NCI-H526 (cell line): ENCODE measurements at regions not wholly inside any gene's neighbourhood (a gene's known extent, or its start where the extent isn't known, plus 50 kb on each side); places are given as distances from the start of the nearest gene placed in this dataset.
"Not testable (repeated sequence)": the region's sequence is repeated elsewhere in the genome, so short reads cannot be mapped to it uniquely, and the experiment has no call there.

Experiments used
- DNase-seq, 2 experiments: peaks; one replicate each; lab custom pipeline; 2025; lab: John Stamatoyannopoulos, UW

DNA sequence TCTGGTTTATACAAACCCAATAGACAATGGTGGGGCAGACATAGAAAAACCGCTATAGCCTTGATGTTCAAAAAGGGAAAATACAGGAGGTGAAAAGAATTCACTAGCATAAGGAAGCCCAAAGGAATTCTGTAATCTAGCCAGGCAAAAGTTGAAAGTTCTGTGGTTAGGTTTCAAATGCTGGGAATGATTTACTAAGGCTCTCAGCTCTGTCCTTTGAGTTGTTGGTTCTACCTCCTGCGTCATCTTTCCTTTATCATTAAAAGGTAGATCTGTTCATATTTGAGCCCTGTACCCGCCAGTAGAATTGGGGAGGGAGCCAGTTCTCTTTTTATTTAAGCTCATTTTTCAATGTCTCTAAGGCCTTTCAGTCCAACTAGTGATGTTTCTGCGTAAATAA lies 866.5 kb downstream of the IGSF11 start:
- DNase-seq, result no peak

DNA sequence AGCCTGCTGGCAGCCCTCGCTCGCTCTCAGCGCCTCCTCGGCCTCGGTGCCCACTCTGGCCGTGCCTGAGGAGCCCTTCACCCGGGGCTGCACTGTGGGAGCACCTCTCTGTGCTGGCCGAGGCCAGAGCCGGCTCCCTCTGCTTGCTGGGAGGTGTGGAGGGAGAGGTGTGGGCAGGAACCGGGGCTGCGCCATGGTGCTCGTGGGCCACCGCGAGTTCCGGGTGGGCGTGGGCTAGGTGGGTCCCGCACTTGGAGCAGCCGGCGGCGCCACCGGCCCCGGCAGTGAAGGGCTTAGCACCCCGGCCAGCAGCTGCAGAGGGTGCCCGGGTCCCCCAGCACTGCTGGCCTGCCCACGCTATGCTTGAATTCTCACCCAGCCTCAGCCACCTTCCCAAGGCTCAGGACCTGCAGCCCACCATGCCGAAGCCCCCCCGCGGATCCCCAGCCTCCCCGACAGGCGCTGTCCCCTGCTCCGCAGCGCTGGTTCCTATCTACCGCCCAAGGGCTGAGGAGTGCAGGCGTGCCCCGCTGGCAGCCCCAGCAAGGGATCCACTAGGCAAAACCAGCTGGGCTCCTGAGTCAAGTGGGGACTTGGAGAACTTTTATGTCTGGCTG lies 863.3 kb downstream of the IGSF11 start:
- no peak for DNase-seq

DNA sequence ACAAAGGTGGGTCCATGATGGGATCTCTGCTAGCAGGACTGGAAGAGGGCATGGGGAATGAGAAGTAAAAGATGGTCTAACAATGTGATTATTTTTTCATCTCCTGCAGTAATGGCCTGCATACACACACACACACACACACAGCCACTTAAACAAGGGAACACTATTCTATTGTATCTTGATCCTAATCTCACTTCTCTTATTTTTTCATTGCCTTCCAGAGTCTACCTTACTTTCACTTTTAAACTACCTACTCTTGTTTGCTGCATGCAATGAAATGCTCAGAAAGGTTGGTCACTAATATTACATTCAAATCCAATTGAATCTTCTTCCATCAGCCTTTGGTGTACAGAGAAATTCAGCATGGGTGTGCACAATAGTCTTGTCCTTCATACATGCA lies 853.8 kb downstream of the IGSF11 start:
- no peak for DNase-seq

DNA sequence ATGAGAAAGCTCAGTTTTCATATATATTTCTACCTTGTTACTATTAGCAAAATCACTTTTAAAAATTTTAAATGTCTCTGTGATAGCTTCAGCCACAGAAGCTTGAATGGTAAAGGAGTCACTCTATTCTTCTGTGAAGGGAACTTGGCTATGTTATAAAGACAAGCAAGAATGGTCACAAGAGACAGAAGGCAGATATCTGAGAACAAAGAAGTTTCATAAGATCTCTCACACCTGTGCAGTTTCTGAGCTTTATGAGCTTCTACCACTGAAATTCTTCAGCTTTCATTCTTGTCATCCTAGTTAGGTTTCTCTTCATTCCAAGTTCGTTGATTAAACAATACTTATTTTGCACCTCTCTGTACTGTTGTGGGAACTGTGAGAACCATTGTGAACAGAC lies 853.4 kb downstream of the IGSF11 start:
- no peak for DNase-seq

GRCh38 chr3:118186051-118186450 lies 848.6 kb downstream of the IGSF11 start:
- DNase-seq, result peak in 1 of 2 experiments; percentile 3

DNA sequence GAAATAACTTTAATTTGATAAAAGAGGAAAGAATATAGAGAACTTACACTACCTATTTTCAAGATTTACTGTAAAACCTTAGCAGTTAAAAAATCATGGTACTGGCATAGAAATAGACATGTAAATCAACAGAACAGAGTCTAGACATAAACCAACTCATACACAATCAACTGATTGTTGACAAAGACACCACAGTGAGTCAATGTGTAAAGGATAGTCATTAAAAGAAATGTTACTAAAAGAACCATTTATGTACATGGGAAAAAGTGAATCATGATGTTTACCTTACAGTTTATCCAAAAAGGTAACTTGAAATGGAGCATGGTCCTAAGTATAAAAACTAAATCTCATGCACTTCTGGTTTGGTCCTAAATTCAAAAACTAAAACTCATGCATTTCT lies 847.4 kb downstream of the IGSF11 start:
- DNase-seq, result no peak

- no peak for DNase-seq
Measured at GRCh38 chr3:118196183-118196582, 838.5 kb downstream of the IGSF11 start.

GRCh38 chr3:118199044-118199443 lies 835.6 kb downstream of the IGSF11 start:
- no peak for DNase-seq

- DNase-seq, result no peak
Measured at GRCh38 chr3:118204052-118204656, 830.5 kb downstream of the IGSF11 start.

DNA sequence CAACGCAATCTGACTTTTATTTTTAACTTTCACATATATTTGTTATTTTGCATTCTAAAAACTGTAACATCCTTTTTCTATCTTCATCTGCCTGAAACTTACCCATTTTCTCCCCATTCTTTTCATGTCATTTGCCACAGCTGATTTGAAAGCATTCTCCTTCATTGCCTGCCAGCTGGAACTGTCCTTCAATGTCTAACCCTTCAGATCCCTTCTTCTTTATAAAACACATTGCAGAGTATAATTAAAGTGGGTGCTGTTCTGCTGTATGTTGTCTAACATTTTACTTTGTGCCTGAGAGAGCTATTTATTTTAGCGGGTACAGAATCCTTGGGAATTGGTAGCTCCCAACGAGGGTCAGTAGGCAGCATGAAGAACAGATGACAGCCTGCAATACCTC lies 827.4 kb downstream of the IGSF11 start:
- no peak for DNase-seq

DNA sequence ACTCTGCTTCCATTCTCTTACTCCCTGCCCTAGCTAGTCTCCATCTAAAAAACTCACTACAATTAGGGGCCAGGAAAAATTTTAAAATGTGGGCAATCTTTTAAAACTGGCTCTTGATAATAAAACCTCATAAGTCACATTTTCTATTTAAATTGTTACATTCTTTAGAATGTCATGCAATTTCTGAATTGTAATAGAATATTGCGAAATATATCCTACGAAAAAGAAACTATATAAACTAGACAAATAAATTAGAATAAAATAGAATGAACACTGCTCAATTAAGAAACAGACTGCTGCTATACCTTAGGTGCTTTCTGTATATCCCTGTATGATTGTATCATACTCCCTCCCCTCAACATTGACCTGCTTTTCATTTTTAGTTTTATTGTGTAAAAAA lies 826.0 kb downstream of the IGSF11 start:
- no peak for DNase-seq

DNA sequence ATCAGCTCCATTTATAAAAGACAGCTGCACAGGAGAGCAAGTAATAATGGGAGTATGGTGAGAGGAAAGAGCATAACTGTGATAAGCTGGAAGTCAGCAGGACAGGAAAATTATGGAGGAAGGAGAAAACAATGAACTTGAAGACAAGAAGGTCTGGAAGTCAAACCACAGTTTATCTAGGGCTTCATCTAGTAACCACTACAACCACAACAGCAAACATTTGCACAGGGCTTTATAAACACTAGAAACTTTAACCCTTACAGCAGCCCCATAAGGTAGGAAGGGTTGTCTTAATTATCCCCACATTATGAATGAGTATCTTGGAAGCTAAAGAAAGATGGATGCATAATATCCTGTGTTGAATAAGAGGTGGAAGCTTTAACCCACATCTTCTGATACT lies 820.8 kb downstream of the IGSF11 start:
- DNase-seq, result no peak

- DNase-seq, result no peak
Measured at GRCh38 chr3:118226206-118226605, 808.4 kb downstream of the IGSF11 start.

DNA sequence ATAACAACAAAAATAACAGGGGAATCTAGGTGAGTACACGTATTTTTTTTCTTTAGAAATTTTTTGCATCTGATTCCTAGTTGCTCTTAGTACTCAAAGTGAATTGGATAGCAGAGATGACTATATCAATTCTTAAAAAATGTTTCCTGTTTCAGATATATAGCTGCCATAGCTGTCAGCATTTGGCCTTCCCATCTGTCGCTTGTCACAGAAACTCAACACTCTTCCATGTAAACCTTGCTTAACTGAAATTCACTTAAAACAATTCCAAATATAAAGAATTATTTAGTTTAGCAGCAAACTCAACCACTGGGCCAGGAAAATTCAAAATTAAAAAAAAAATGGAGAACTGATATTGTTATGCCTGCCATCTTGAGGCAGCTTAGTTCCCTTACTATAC lies 807.5 kb downstream of the IGSF11 start:
- no peak for DNase-seq

- no peak for DNase-seq
Measured at GRCh38 chr3:118228151-118228550, 806.5 kb downstream of the IGSF11 start.

- no peak for DNase-seq
Measured at GRCh38 chr3:118229196-118229595, 805.5 kb downstream of the IGSF11 start.

GRCh38 chr3:118231578-118231977 lies 803.1 kb downstream of the IGSF11 start:
- no peak for DNase-seq

- DNase-seq, result no peak
Measured at GRCh38 chr3:118239253-118239652, 795.4 kb downstream of the IGSF11 start.

DNA sequence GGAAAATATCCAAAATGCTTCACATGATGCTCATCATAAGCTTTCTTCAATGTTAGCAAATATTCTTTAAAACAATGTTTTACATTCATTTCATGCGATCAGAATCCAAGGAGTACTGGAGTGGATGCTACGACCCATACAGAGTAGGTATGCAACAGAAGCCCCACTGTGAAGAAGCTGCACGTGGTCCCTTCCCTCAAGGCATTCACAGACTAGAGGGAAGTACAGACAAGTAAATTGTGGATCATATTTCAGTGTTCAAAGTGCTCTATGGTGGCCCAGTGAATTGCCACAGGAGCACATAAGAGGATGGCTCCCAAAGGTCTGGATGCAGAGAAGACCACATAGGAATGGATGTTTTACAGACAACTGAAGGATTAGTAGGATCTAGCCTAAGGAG lies 789.9 kb downstream of the IGSF11 start:
- DNase-seq, result no peak

- DNase-seq, result no peak
Measured at GRCh38 chr3:118245312-118245711, 789.3 kb downstream of the IGSF11 start.

DNA sequence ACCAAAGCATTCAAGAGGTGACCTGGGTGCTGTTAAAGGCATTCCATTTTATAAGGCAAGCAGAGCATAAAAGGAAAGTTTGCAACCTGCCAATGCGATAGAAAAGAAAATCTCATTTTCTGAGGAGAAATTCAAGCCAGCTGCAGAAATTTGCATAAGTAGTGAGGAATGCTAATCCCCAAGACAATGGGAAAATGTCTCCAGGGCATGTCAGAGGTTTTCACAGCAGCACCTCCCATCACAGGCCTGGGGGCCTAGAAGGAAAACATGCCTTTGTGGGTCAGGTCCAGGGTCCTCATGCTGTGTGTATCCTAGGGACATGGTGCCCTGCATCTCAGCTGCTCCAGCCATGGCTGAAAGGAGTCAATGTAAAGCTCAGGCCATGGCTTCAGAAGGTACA lies 775.8 kb downstream of the IGSF11 start:
- not testable (repeated sequence) for DNase-seq

DNA sequence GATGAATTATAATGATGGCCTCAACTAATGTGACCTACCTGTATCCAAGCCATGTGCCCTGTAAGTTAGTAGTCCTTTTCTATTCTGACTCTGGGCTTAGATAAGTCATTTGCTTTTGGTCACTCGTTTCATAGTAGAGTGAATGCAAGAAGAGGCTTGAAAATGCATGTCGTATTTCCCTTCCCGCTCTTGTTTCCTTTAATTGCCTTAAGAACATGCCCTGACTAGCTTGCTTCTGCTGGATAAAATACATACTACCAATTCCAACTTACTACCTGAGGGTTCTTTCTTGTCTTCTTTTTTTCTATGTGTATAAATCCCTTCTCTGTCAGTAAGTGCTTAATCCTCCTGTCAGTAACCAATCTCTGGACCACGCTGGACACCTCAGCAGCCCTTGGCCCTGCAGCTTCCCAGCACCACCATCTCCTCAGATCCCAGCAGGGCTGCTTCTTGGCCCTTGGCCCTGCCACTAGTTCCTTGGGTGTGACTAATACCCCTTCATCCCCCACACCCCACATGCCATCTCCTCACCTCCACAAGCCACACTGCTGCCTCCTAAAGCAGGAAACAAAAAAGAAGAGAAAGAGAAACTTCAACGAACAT lies 771.7 kb downstream of the IGSF11 start:
- DNase-seq, result no peak

GRCh38 chr3:118267588-118267987 lies 767.1 kb downstream of the IGSF11 start:
- DNase-seq, result no peak
